Pons (tissue), 1 donor: ENCODE measurements at regions not wholly inside any gene's neighbourhood (a gene's known extent, or its start where the extent isn't known, plus 50 kb on each side); places are given as distances from the start of the nearest gene placed in this dataset.
"Not testable (repeated sequence)": the region's sequence is repeated elsewhere in the genome, so short reads cannot be mapped to it uniquely, and the experiment has no call there.

Source experiments
- DNase-seq: peaks from one replicate; pipeline ENCODE4 v3.0.0-alpha.2; 2016; ENCODE audit warnings: low spot score

- peak; percentile 16 for DNase-seq
Observed at GRCh38 chr3:86794361-86795065, 196.4 kb downstream of the VGLL3 start.

GRCh38 chr3:86793786-86794185, 197.2 kb downstream of the VGLL3 start:
- peak; percentile 81 for DNase-seq

- DNase-seq, result no peak
Observed at GRCh38 chr3:86792316-86792715, 198.6 kb downstream of the VGLL3 start.

- DNase-seq, result no peak
Observed at GRCh38 chr3:86790884-86791549, 199.9 kb downstream of the VGLL3 start.

GRCh38 chr3:86788371-86788770, 202.6 kb downstream of the VGLL3 start:
- DNase-seq, result no peak

GRCh38 chr3:86787091-86787490, 203.9 kb downstream of the VGLL3 start:
- DNase-seq, result peak; percentile 73

- DNase-seq, result peak; percentile 78
Observed at GRCh38 chr3:86785386-86785785, 205.6 kb downstream of the VGLL3 start.

- no peak for DNase-seq
Observed at GRCh38 chr3:86782866-86783265, 208.1 kb downstream of the VGLL3 start.

- no peak for DNase-seq
Observed at GRCh38 chr3:86782286-86782685, 208.7 kb downstream of the VGLL3 start.

GRCh38 chr3:86774082-86774691, 216.8 kb downstream of the VGLL3 start:
- peak; percentile 65 for DNase-seq

GRCh38 chr3:86772699-86773098, 218.2 kb downstream of the VGLL3 start:
- no peak for DNase-seq

- DNase-seq, result no peak
Observed at GRCh38 chr3:86771741-86772512, 219.0 kb downstream of the VGLL3 start.

GRCh38 chr3:86766331-86766730, 224.6 kb downstream of the VGLL3 start:
- DNase-seq, result no peak

GRCh38 chr3:86757322-86758179, 233.4 kb downstream of the VGLL3 start:
- DNase-seq, result not testable (repeated sequence)

GRCh38 chr3:86748015-86748414, 242.9 kb downstream of the VGLL3 start:
- no peak for DNase-seq

- DNase-seq, result no peak
Observed at GRCh38 chr3:86744051-86744450, 246.9 kb downstream of the VGLL3 start.

- DNase-seq, result no peak
Observed at GRCh38 chr3:86743233-86743632, 247.7 kb downstream of the VGLL3 start.

GRCh38 chr3:86740751-86741150, 250.2 kb downstream of the VGLL3 start:
- no peak for DNase-seq

- DNase-seq, result no peak
Observed at GRCh38 chr3:86739244-86739643, 251.7 kb downstream of the VGLL3 start.

GRCh38 chr3:86738684-86739083, 252.3 kb downstream of the VGLL3 start:
- no peak for DNase-seq

GRCh38 chr3:86737517-86737916, 253.4 kb downstream of the VGLL3 start:
- DNase-seq, result no peak

GRCh38 chr3:86733257-86733656, 257.7 kb downstream of the VGLL3 start:
- no peak for DNase-seq
